MCF 10A (cell line): ENCODE measurements at regions not wholly inside any gene's neighbourhood (a gene's known extent, or its start where the extent isn't known, plus 50 kb on each side); places are given as distances from the start of the nearest gene placed in this dataset.
A peak's percentile ranks its signal among the peaks of the same experiment; 100 is the strongest.

Experiments used
- BruUV-seq: library from RNA; stranded (reverse); fragments of 400-500 nt; replicated peaks from 2 replicates; lab custom pipeline; 2021; lab: Mats Ljungman, UMichigan
- CTCF ChIA-PET: fragments of 300-600 bp; sonication (Branson Sonifier 250); formaldehyde crosslinking; extraction: SDS; loops from one replicate; lab custom pipeline; 2021; ENCODE audit warnings: antibody characterized with exemption, inconsistent platforms; lab: Yijun Ruan, JAX
- POLR2A ChIA-PET: fragments of 300-600, 350-650 bp; sonication (Branson Sonifier 250); formaldehyde crosslinking; extraction: SDS; loops from one replicate; lab custom pipeline; 2020; ENCODE audit warnings: antibody characterized with exemption, inconsistent platforms; lab: Yijun Ruan, JAX
- DNase-seq: peaks from one replicate; pipeline ENCODE4 v3.0.0-alpha.2; 2018; ENCODE audit not compliant: unreplicated experiment
- H3K27ac Mint-ChIP-seq: one replicate; pipeline ENCODE4 v1.8.0; 2022; ENCODE audit warnings: mild to moderate bottlenecking, low read depth, mixed read lengths; ENCODE audit not compliant: unreplicated experiment
- H3K27me3 Mint-ChIP-seq: one replicate; pipeline ENCODE4 v1.8.0; 2022; ENCODE audit warnings: mixed read lengths; ENCODE audit not compliant: insufficient read depth, unreplicated experiment
- H3K36me3 Mint-ChIP-seq: one replicate; pipeline ENCODE4 v1.8.0; 2022; ENCODE audit warnings: mild to moderate bottlenecking, moderate library complexity, mixed read lengths; ENCODE audit not compliant: insufficient read depth, unreplicated experiment
- H3K4me1 Mint-ChIP-seq: one replicate; pipeline ENCODE4 v1.8.0; 2022; ENCODE audit warnings: mixed read lengths; ENCODE audit not compliant: insufficient read depth, unreplicated experiment
- H3K4me3 Mint-ChIP-seq: one replicate; pipeline ENCODE4 v1.8.0; 2022; ENCODE audit warnings: mild to moderate bottlenecking, moderate library complexity, mixed read lengths; ENCODE audit not compliant: unreplicated experiment
- H3K9me3 Mint-ChIP-seq: one replicate; pipeline ENCODE4 v1.8.0; 2022; ENCODE audit warnings: mixed read lengths; ENCODE audit not compliant: unreplicated experiment
- intact Hi-C: fragments of 100-400 bp; cut with micrococcal nuclease; formaldehyde crosslinking; loops from 2 replicates; pipeline ENCODE4 v1.14.1; 2022
- TF ChIP-seq, protein P1 (sequence below): fragments of 200-600 bp; IDR thresholded peaks from one replicate; pipeline ENCODE4 v1.8.0; 2022; ENCODE audit warnings: antibody characterized with exemption, mild to moderate bottlenecking; ENCODE audit not compliant: unreplicated experiment

DNA sequence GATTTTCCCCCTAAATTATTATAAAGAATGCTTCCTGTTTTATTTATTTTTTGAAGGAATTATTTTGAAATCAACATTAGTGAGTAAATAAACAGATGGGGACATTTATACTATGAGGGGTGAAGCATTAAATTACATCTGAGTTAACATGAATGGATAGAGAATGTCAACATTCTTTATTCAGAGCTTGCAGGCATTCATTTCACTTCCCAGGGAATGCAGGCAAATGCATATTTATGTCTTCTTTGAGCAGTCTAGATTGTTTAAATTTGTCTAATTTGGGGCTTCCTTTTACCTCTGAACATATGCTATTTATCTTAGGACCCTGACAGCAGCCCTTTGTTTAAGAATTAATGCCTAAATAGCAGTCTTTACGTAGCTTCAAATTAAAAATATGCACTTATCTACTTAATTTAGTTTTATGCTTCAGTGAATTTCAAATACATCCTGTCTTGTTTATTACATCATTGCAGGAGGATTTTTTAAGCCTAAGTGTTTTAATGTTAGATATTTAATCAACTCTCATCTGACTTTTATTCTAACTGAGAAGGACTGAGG is 630.5 kb upstream of the LMCD1 start:
- intact Hi-C loops = no loop called here
- POLR2A ChIA-PET = interaction anchor here (0.6 kb wide), 1 partner anchor 135 kb away, joined by 3 read pairs; no protein-coding TSS in a partner anchor
- Mint-ChIP-seq H3K9me3 (no peaks in the 10 kb centered on the region), H3K27me3 (no peaks in the 10 kb centered on the region), H3K4me3 (no peak overlapping the region), H3K36me3 (no peaks in the 10 kb centered on the region), H3K4me1 (peaks cover 6% of the 10 kb centered on the region), H3K27ac (no peak overlapping the region)
- DNase-seq = no peak
- no TSS peak for BruUV-seq
- CTCF ChIA-PET = interaction anchor here (0.6 kb wide), 1 partner anchor 180 kb away, joined by 3 read pairs; no protein-coding TSS in a partner anchor
- TF ChIP-seq, protein P1, sequence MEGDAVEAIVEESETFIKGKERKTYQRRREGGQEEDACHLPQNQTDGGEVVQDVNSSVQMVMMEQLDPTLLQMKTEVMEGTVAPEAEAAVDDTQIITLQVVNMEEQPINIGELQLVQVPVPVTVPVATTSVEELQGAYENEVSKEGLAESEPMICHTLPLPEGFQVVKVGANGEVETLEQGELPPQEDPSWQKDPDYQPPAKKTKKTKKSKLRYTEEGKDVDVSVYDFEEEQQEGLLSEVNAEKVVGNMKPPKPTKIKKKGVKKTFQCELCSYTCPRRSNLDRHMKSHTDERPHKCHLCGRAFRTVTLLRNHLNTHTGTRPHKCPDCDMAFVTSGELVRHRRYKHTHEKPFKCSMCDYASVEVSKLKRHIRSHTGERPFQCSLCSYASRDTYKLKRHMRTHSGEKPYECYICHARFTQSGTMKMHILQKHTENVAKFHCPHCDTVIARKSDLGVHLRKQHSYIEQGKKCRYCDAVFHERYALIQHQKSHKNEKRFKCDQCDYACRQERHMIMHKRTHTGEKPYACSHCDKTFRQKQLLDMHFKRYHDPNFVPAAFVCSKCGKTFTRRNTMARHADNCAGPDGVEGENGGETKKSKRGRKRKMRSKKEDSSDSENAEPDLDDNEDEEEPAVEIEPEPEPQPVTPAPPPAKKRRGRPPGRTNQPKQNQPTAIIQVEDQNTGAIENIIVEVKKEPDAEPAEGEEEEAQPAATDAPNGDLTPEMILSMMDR = no peak

DNA sequence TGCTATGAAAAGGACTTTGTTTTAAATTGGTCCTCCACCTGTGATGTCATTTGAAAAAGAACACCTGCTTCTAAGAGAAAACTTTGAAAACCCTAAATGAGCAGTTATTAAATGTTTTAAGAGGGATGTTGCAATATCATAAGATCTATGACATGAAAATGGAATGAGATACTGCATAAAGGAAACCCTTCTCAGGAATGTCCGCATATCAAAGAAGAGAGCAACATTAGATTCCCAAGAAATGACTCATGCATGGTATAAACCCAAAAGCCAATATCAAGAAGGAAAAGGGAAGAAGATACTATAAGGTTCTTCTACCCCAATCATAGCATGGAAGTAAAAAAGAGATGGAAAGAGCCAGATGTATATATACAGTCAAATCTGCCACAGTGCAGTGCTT is 627.5 kb upstream of the LMCD1 start:
- Mint-ChIP-seq H3K4me3 (no peak overlapping the region), H3K4me1 (peaks cover 15% of the 10 kb centered on the region), H3K27ac (no peak overlapping the region), H3K27me3 (no peaks in the 10 kb centered on the region), H3K9me3 (no peaks in the 10 kb centered on the region), H3K36me3 (no peaks in the 10 kb centered on the region)
- BruUV-seq = no TSS peak
- DNase-seq = no peak
- ChIA-PET POLR2A (no interaction called here), CTCF (no interaction called here)
- TF ChIP-seq, protein P1 = no peak
- intact Hi-C loops = no loop called here

DNA sequence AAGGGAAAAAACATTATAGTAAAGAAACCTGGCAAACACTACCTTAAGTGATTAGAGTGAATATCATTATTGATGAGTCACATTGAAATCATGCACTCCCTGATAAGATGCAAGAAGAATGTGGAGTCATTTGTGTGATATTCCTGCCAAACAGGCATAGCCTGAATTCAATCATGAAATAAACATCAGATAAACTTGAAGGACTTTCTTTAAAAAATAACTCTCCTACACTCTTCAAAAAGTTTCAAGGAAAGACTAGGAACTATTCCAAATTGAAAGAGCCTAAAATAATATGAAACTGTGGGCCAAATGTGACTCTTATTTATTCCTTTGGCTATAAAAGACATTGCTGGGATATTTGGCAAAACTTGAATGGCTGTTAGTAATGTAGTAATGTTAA is 625.7 kb upstream of the LMCD1 start:
- Mint-ChIP-seq H3K4me1 (peaks cover 15% of the 10 kb centered on the region), H3K36me3 (no peaks in the 10 kb centered on the region), H3K27ac (no peak overlapping the region), H3K27me3 (no peaks in the 10 kb centered on the region), H3K4me3 (no peak overlapping the region), H3K9me3 (no peaks in the 10 kb centered on the region)
- no peak for DNase-seq
- intact Hi-C loops = no loop called here
- TF ChIP-seq, protein P1 = no peak
- ChIA-PET POLR2A (interaction anchor here (0.6 kb wide), 1 partner anchor 205 kb away, joined by 3 read pairs; no protein-coding TSS in a partner anchor), CTCF (interaction anchor here (0.6 to 0.7 kb wide), 3 partner anchors 108 to 541 kb away, joined by 3 read pairs; no protein-coding TSS in a partner anchor)
- BruUV-seq = no TSS peak

- ChIA-PET CTCF (interaction anchor here (0.6 kb wide), 3 partner anchors 38 to 520 kb away, joined by 3 to 4 read pairs (median 3); no protein-coding TSS in a partner anchor), POLR2A (no interaction called here)
- Mint-ChIP-seq H3K36me3 (no peaks in the 10 kb centered on the region), H3K9me3 (no peaks in the 10 kb centered on the region), H3K4me3 (no peak overlapping the region), H3K4me1 (peaks cover 15% of the 10 kb centered on the region), H3K27ac (peak overlapping the region; percentile 17), H3K27me3 (no peaks in the 10 kb centered on the region)
- TF ChIP-seq, protein P1 = no peak
- no TSS peak for BruUV-seq
- no peak for DNase-seq
- intact Hi-C loops = no loop called here
These were observed 624.8 kb upstream of the LMCD1 start for GRCh38 chr3:7876741-7877297.
